K562 (cell line): ENCODE measurements at regions not wholly inside any gene's neighbourhood (a gene's known extent, or its start where the extent isn't known, plus 50 kb on each side); places are given as distances from the start of the nearest gene placed in this dataset.

ENCODE experiments used
- EP300 ChIP-seq: IDR thresholded peaks from 2 replicates; pipeline ENCODE4 v1.6.1; 2012; ENCODE audit warnings: low read length, improper control_type of control experiment
- MTA3 ChIP-seq: fragments of 450-650 bp; formaldehyde crosslinking; IDR thresholded peaks from 2 replicates; pipeline ENCODE4 v1.6.1; 2017; ENCODE audit warnings: mild to moderate bottlenecking, borderline replicate concordance
- MYNN ChIP-seq, 2 experiments: sonication (generic); formaldehyde crosslinking in 1 of 2; IDR thresholded peaks; 2 replicates each; pipeline versions ENCODE4 v1.5.0 to v1.6.1; 2016 to 2020; ENCODE audit warnings: antibody characterized with exemption in 1 of 2, missing genetic modification reagents in 1 of 2
- NFYB ChIP-seq: IDR thresholded peaks from 2 replicates; pipeline ENCODE4 v1.6.1; 2011; ENCODE audit warnings: mild to moderate bottlenecking, moderate library complexity; ENCODE audit not compliant: insufficient read length; ENCODE audit errors: extremely low read depth
- POLR2AphosphoS5 ChIP-seq: IDR thresholded peaks from 2 replicates; pipeline ENCODE4 v1.6.1; 2011; ENCODE audit warnings: mild to moderate bottlenecking, low read depth, low read length, moderate library complexity; ENCODE audit not compliant: control insufficient read depth, insufficient read depth
- SMARCA5 ChIP-seq: fragments of 450-650 bp; IDR thresholded peaks from 2 replicates; pipeline ENCODE4 v1.6.1; 2016
- SMARCC2 ChIP-seq: fragments of 450-650 bp; IDR thresholded peaks from 2 replicates; pipeline ENCODE4 v1.6.1; 2017; ENCODE audit warnings: antibody characterized with exemption, moderate library complexity, mild to moderate bottlenecking, low read depth
- SMC3 ChIP-seq: conservative IDR thresholded peaks from 2 replicates; pipeline ENCODE4 v1.6.1; 2011; ENCODE audit warnings: low read depth, low read length, improper control_type of control experiment; ENCODE audit not compliant: insufficient read depth
- SP1 ChIP-seq: sonication (generic); formaldehyde crosslinking; IDR thresholded peaks from 2 replicates; pipeline ENCODE4 v1.8.1; 2022; ENCODE audit warnings: mild to moderate bottlenecking, missing genetic modification reagents
- TF ChIP-seq, protein P1 (sequence below): sonication (generic); formaldehyde crosslinking; IDR thresholded peaks from 2 replicates; pipeline ENCODE4 v1.9.0; 2022; ENCODE audit warnings: mild to moderate bottlenecking, missing genetic modification reagents
- TF ChIP-seq, protein P2 (sequence below), 3 experiments: IDR thresholded peaks in 2 of 3; conservative IDR thresholded peaks in 1 of 3; 2 replicates each; pipeline ENCODE4 v1.5.1; 2011 to 2012; ENCODE audit warnings: low read length in 3 of 3, mild to moderate bottlenecking in 3 of 3, control low read depth in 2 of 3, improper control_type of control experiment in 1 of 3, inconsistent platforms in 1 of 3, low read depth in 1 of 3, mixed read lengths in 1 of 3, moderate library complexity in 1 of 3; ENCODE audit not compliant: insufficient read depth in 2 of 3
- TF ChIP-seq, protein P3 (sequence below): conservative IDR thresholded peaks from 2 replicates; pipeline ENCODE4 v1.6.1; 2011; ENCODE audit warnings: low read depth, mild to moderate bottlenecking, low read length; ENCODE audit not compliant: control insufficient read depth

DNA sequence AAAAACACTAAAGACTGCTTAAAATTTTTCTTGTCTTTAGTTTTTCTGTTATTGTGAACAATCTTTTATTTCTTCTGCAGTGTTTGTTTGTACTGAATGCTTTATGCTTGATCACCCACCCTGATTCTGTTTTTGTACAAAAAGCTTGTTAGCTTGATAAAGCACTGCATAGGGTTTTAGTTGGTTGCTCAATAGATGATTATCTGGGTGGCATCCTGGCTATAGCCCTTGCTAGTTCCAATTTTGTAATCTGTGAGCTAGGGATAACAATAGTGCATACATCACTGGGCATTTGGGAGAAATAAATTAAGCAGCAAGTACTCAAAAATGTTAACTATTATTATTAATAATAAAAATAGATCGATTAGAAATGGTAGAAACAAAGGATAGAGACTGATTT, 102.3 kb downstream of the ZPLD1 start:
- TF ChIP-seq MYNN (IDR thresholded peaks at IDR 0.05) (no peak), MYNN (CRISPR knock-in tag; IDR thresholded peaks at IDR 0.05) (no peak), POLR2AphosphoS5 (no peak), SP1 (CRISPR knock-in tag) (no peak), MTA3 (no peak), SMARCA5 (no peak), SMC3 (no peak), NFYB (no peak), SMARCC2 (no peak), EP300 (no peak)
- TF ChIP-seq, protein P1, sequence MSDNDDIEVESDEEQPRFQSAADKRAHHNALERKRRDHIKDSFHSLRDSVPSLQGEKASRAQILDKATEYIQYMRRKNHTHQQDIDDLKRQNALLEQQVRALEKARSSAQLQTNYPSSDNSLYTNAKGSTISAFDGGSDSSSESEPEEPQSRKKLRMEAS (CRISPR knock-in tag): no peak
- TF ChIP-seq, protein P2, sequence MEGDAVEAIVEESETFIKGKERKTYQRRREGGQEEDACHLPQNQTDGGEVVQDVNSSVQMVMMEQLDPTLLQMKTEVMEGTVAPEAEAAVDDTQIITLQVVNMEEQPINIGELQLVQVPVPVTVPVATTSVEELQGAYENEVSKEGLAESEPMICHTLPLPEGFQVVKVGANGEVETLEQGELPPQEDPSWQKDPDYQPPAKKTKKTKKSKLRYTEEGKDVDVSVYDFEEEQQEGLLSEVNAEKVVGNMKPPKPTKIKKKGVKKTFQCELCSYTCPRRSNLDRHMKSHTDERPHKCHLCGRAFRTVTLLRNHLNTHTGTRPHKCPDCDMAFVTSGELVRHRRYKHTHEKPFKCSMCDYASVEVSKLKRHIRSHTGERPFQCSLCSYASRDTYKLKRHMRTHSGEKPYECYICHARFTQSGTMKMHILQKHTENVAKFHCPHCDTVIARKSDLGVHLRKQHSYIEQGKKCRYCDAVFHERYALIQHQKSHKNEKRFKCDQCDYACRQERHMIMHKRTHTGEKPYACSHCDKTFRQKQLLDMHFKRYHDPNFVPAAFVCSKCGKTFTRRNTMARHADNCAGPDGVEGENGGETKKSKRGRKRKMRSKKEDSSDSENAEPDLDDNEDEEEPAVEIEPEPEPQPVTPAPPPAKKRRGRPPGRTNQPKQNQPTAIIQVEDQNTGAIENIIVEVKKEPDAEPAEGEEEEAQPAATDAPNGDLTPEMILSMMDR (IDR thresholded peaks at IDR 0.05 in 2 of 3, conservative IDR thresholded peaks at IDR 0.05 in 1 of 3; ENCODE audit: insufficient read depth in 2 of 3, low read depth in 1 of 3, low read length in 3 of 3): no peak
- TF ChIP-seq, protein P3, sequence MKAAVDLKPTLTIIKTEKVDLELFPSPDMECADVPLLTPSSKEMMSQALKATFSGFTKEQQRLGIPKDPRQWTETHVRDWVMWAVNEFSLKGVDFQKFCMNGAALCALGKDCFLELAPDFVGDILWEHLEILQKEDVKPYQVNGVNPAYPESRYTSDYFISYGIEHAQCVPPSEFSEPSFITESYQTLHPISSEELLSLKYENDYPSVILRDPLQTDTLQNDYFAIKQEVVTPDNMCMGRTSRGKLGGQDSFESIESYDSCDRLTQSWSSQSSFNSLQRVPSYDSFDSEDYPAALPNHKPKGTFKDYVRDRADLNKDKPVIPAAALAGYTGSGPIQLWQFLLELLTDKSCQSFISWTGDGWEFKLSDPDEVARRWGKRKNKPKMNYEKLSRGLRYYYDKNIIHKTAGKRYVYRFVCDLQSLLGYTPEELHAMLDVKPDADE: no peak
